ENCODE measurements at regions not wholly inside any gene's neighbourhood (a gene's known extent, or its start where the extent isn't known, plus 50 kb on each side); places are given as distances from the start of the nearest gene placed in this dataset.

- no peak for DNase-seq
Measured at GRCh38 chrX:39176105-39176504, 374.8 kb downstream of the MID1IP1 start.

- DNase-seq = no peak
Measured at GRCh38 chrX:39189431-39189830, 388.2 kb downstream of the MID1IP1 start.

- DNase-seq = no peak
Measured at GRCh38 chrX:39194673-39195072, 393.4 kb downstream of the MID1IP1 start.

- no peak for DNase-seq
Measured at GRCh38 chrX:39195156-39195555, 393.9 kb downstream of the MID1IP1 start.

GRCh38 chrX:39196192-39197102, 395.2 kb downstream of the MID1IP1 start:
- DNase-seq = peak; percentile 72

- no peak for DNase-seq
Measured at GRCh38 chrX:39199429-39199828, 398.2 kb downstream of the MID1IP1 start.

GRCh38 chrX:39201305-39201990, 400.2 kb downstream of the MID1IP1 start:
- no peak for DNase-seq

GRCh38 chrX:39202641-39203040, 401.4 kb downstream of the MID1IP1 start:
- no peak for DNase-seq

GRCh38 chrX:39203427-39203826, 402.2 kb downstream of the MID1IP1 start:
- no peak for DNase-seq

- no peak for DNase-seq
Measured at GRCh38 chrX:39204353-39204752, 403.1 kb downstream of the MID1IP1 start.

- DNase-seq = no peak
Measured at GRCh38 chrX:39204945-39205344, 403.7 kb downstream of the MID1IP1 start.

GRCh38 chrX:39205467-39205866, 404.2 kb downstream of the MID1IP1 start:
- DNase-seq = no peak

GRCh38 chrX:39206399-39207145, 405.3 kb downstream of the MID1IP1 start:
- DNase-seq = no peak

GRCh38 chrX:39211501-39211900, 410.2 kb downstream of the MID1IP1 start:
- DNase-seq = no peak

GRCh38 chrX:39212456-39212855, 411.2 kb downstream of the MID1IP1 start:
- DNase-seq = no peak

- DNase-seq = no peak
Measured at GRCh38 chrX:39214387-39215126, 413.3 kb downstream of the MID1IP1 start.

GRCh38 chrX:39220952-39221351, 419.7 kb downstream of the MID1IP1 start:
- no peak for DNase-seq

- DNase-seq = no peak
Measured at GRCh38 chrX:39222346-39223113, 421.3 kb downstream of the MID1IP1 start.

GRCh38 chrX:39226251-39226650, 425.0 kb downstream of the MID1IP1 start:
- DNase-seq = no peak

GRCh38 chrX:39227371-39227770, 426.1 kb downstream of the MID1IP1 start:
- DNase-seq = no peak

GRCh38 chrX:39238006-39238405, 436.7 kb downstream of the MID1IP1 start:
- DNase-seq = no peak

- DNase-seq = peak; percentile 7
Measured at GRCh38 chrX:39242187-39242586, 440.9 kb downstream of the MID1IP1 start.
